Germinal center (tissue), 1 donor: ENCODE measurements at regions not wholly inside any gene's neighbourhood (a gene's known extent, or its start where the extent isn't known, plus 50 kb on each side); places are given as distances from the start of the nearest gene placed in this dataset.

Experiments used
- DNase-seq: peaks from one replicate; pipeline ENCODE4 v3.0.0; 2012; ENCODE audit warnings: mixed read lengths, low spot score

DNA sequence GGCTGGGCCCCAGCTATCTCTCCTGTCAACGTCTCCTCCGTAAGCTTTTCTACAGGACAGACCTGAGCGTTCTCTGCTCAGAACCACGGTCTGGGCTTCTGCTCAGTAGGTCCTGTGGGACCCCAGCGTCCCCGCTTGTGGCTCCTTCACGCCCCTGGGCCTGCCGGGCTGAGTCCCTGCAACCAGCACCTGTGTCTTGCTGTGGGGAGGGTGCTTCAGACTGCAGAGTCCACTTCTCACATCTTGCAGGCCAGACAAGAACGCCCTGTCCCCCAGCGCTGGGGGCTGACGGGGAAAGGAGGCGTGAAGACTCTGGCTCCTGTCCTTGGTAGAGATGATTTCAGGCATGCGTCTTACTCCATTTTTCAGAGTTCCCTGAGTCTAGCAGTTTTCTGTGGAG lies 1480.8 kb downstream of the BRD1 start:
- DNase-seq, result no peak

DNA sequence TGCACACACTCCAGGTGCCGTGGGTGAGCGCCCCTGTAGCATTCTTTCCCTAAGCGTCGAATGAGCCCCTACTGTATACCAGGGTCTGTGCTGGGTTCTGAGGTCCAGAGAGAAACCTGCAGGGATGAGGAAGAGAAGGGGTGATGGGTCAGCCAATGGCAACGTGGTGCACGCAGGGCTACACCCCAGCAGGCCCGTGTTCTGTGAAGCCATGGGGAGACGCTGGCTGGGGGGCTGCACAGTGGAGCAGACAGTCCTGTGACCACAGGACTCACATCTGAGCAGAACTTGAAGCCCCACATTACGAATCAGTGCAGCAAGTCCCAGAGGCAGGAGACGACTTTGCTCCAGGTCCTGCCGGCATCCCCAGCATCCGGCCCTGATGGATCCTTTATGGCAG lies 1481.4 kb downstream of the BRD1 start:
- no peak for DNase-seq

DNA sequence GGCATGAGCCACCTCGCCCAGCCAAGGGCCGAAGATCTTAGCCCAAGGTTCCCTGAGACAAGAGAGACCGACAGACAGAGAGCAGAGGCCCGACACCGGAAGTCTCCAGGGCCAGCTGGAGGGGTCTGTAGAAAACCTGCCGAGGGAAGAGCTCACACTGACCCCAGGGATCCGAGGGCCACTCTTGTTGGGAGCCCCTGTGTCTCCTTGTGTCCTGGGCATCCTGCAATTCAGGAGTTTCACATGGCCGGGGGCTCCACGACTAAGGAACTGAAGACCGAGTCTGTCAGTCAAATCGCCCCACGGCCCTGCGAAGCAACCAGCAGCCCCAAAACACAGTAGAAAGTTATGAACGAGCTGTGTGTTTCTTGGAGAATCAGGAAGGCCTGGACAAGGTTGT lies 1482.0 kb downstream of the BRD1 start:
- DNase-seq, result no peak

- DNase-seq, result no peak
Measured at GRCh38 chr22:48343461-48343860, 1484.2 kb downstream of the BRD1 start.

- no peak for DNase-seq
Measured at GRCh38 chr22:48342732-48343131, 1484.9 kb downstream of the BRD1 start.

DNA sequence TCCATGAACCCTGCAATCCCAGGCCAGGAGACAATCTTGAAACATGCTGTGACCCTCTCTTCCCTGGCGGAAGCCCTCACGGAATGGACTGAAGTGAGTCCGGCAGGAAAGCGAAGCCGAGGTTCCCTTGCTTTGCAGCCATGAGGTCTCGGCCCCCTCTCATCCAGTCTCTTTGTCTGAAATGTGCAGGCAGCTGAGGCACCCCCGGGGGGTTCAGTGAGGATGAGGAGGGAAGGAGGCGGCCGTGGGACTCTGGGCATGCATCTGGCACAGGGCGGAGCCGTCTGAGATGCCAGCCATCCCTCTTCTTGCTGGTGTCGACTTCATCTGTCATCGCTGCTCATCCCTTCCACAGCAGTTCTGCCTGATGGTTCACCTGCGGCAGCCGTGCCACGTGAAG lies 1485.7 kb downstream of the BRD1 start:
- DNase-seq, result no peak

GRCh38 chr22:48340727-48341709 lies 1486.7 kb downstream of the BRD1 start:
- no peak for DNase-seq

GRCh38 chr22:48340191-48340590 lies 1487.5 kb downstream of the BRD1 start:
- DNase-seq, result no peak

DNA sequence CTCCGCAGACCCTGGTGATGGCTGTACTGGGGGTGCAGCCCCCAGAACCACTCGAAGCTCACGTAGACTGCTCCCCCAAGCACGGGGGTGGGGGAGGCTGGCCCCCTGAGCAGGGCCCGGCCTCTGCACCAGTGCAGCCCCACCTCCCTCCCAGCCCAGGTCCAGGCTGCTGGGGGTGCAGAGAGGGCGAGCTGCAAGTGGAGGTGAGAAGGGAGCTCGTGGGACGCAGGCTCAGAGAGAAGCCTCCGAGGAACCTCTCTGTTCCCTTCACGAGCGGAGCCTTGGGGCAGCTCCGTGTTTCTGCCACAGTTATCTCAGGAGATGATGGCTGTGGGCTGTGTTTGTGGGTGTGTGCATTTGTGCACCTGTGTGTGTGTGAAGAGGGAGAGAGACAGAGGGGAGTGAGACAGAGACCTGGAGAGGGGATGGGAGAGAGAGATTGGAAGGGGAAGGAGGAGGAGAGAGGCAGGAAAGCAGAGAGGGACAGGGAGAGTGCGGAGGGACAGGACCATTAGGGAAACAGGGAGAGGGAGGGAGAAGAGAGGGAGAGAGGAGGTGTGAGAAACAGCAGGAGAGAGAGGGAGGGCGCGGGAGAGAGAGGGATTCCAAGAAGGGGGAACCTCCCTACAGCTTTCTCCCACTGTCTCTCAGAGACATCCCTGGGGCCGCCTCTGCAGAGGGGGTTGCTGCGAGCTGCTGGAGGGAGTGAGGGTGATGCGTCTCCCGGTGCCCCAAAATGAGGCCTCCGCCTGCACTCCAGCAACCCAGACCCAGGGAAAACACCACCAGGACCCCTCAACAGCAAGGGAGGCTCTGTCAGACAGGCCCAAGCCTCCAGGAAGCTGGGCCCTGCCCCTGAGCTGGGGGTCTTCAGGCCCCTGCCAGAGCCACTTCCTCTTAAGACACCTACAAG lies 1488.6 kb downstream of the BRD1 start:
- no peak for DNase-seq

GRCh38 chr22:48337957-48338792 lies 1489.5 kb downstream of the BRD1 start:
- no peak for DNase-seq

- no peak for DNase-seq
Measured at GRCh38 chr22:48336339-48337060, 1491.2 kb downstream of the BRD1 start.

DNA sequence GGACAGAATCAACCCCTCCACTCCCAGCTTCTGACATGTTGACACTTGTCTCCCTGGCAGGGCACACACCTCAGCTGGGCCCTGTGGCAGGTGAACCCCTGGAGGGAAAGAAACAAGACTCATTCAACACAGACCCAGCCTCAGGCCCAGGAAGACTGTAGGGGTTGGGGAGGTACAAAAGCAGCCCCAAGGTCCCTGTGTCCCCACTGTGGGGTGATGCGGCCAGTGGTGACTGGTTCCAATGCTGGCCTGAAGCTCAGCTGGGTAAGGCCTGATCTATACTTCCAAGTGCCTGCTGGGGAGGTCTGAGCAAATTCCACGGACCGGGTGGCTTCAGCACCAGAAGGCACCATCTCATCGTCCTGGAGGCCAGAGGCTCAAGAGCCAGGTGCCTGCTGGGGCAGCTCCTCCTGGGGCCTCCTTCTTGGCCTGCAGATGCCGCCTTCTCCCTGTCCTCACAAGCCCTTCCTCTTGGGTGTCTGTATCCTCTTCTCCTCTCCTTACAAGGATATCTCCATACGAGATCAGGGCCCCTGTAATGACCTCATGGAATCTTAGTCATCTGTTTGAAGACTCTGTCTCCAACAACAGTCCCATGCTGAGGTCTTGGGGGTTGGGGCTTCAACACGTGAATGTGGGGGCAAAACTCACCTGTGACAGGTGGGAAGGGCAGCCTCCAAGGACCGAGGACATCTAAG lies 1492.1 kb downstream of the BRD1 start:
- no peak for DNase-seq

- no peak for DNase-seq
Measured at GRCh38 chr22:48334971-48335370, 1492.7 kb downstream of the BRD1 start.

DNA sequence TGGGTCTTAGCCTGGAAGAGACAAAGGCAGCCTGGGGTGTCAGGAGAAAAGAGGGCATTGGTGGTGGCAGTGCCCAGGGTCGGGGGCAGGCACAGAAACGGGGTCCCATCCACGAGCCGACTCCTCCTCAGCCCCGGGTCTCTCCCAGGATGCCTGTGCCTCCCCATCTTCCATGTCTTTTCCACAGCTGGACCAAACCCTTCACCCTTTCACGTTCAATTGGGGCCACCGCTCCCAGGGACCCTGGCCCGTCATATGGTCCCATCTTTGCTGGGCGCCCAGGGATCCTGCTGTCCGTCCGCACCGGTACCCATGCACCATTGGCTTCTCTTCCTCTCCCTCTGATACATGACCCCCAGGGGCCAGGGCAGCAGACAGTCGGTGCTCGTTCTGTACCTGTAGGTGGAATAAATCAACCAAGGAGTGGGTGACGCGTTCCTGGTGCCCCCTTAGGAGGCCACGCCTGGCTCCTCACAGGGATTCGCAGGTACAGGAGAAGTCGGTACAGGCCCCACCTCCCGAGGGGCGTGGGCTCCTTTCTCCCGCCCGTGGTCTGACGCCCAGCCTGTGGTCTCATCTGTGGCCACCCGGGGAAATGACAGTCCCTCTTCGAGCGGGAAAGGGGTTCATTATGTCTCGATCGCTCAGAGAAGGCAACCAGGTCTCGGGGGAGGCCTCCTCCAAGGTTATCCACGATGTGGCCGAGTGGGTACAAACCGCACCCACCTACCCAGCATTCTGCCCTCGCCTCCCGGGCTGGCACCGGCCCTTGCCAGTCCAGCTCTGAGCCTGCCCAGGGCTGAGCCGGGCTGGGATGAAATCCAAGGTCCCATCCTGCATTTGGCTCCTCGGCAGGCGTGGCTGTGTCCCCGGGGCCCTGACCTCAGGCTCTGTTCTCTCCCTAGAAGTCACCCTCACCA lies 1493.6 kb downstream of the BRD1 start:
- no peak for DNase-seq

DNA sequence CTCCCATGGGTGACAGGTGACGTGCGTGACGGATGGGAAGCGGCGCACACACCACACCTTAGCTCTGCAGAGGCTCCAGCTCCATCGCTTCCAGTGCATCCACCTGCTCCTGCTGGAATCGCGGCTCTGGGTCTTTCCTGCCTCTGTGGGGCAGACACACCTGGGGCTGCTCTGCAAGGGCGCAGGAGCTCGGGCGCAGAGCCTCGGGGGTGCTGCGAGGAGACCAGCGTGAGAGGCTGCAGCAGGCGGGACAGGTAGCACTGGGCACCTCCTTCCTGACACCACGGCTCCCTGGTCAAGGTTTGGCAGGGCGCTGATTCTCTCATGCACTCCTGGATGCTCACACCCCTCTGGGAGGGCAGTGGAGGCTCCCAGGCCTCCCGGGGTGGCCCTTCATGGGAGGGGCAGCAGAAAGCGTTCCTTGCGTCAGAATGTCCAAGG lies 1494.3 kb downstream of the BRD1 start:
- no peak for DNase-seq

GRCh38 chr22:48332438-48333322 lies 1495.0 kb downstream of the BRD1 start:
- no peak for DNase-seq

DNA sequence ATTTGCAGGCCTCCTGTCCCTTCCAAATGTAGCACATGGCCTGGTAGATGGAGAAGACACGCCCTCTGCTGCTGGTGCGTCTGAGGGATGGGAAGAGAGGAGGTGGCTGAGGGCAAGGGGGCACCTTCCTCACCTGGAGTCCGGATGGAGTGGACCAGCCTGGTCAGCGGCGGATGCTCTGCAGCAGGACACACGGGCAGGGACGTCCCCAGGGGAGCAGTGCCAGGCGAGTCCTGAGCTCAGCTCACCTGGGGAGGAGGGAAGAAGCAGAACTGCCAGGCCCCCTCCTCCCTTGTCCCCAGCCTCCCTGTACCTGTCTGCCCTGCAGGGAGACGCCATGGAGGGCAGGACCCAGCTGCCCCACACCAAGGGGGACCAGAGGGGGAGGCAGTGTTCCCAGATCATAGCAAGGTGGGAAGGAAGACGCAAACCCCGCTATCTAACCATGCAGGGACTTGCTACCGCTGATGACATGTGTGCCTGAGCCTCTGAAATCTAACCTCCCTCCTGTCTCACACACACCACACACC lies 1495.9 kb downstream of the BRD1 start:
- DNase-seq, result no peak

- DNase-seq, result no peak
Measured at GRCh38 chr22:48331266-48331665, 1496.4 kb downstream of the BRD1 start.
